Uterus (tissue), 2 donors: ENCODE measurements at regions not wholly inside any gene's neighbourhood (a gene's known extent, or its start where the extent isn't known, plus 50 kb on each side); places are given as distances from the start of the nearest gene placed in this dataset.

ENCODE experiments used
- CTCF ChIP-seq, 4 experiments: fragments of 200-600 bp in 2 of 4; fragments of 450-650 bp in 2 of 4; sonication (generic) in 2 of 4; IDR thresholded peaks; one replicate each; pipeline ENCODE4 v1.5.1; 2016 to 2019; ENCODE audit warnings: antibody characterized with exemption in 4 of 4, mild to moderate bottlenecking in 2 of 4, moderate library complexity in 1 of 4
- POLR2A ChIP-seq, 2 donors: fragments of 450-650 bp; IDR thresholded peaks; one replicate each; pipeline ENCODE4 v1.6.1; 2016; ENCODE audit warnings: antibody characterized with exemption in 2 of 2, mild to moderate bottlenecking in 1 of 2, moderate library complexity in 1 of 2

- TF ChIP-seq CTCF (IDR thresholded peaks at IDR 0.05) (no peak), POLR2A (IDR thresholded peaks at IDR 0.05) (no peak)
Observed at GRCh38 chr1:198400063-198400462, 140.4 kb downstream of the ATP6V1G3 start.
